Glutamatergic neuron (in vitro differentiated cells): ENCODE measurements at regions not wholly inside any gene's neighbourhood (a gene's known extent, or its start where the extent isn't known, plus 50 kb on each side); places are given as distances from the start of the nearest gene placed in this dataset.
"Not testable (repeated sequence)": the region's sequence is repeated elsewhere in the genome, so short reads cannot be mapped to it uniquely, and the experiment has no call there.

Experiments used
- DNase-seq: peaks from one replicate; pipeline ENCODE4 v3.0.0; 2022
- H3K27ac Mint-ChIP-seq: one replicate; pipeline ENCODE4 v1.8.0; 2020; ENCODE audit warnings: mild to moderate bottlenecking, mixed read lengths, inconsistent platforms; ENCODE audit not compliant: unreplicated experiment
- H3K27me3 Mint-ChIP-seq: one replicate; pipeline ENCODE4 v1.8.0; 2020; ENCODE audit warnings: mild to moderate bottlenecking, moderate library complexity, mixed read lengths, inconsistent platforms; ENCODE audit not compliant: unreplicated experiment
- H3K36me3 Mint-ChIP-seq: one replicate; pipeline ENCODE4 v1.8.0; 2020; ENCODE audit warnings: mild to moderate bottlenecking, mixed read lengths, inconsistent platforms; ENCODE audit not compliant: unreplicated experiment
- H3K4me1 Mint-ChIP-seq: one replicate; pipeline ENCODE4 v1.8.0; 2020; ENCODE audit warnings: mild to moderate bottlenecking, low read depth, mixed read lengths, inconsistent platforms; ENCODE audit not compliant: unreplicated experiment
- H3K4me3 Mint-ChIP-seq: one replicate; pipeline ENCODE4 v1.8.0; 2020; ENCODE audit warnings: mild to moderate bottlenecking, mixed read lengths, inconsistent platforms; ENCODE audit not compliant: unreplicated experiment
- H3K9me3 Mint-ChIP-seq: one replicate; pipeline ENCODE4 v1.8.0; 2020; ENCODE audit warnings: mild to moderate bottlenecking, moderate library complexity, mixed read lengths, inconsistent platforms; ENCODE audit not compliant: unreplicated experiment
- TF ChIP-seq, protein P1 (sequence below): fragments of 200-600 bp; sonication (generic); IDR thresholded peaks from one replicate; pipeline ENCODE4 v1.5.0; 2021; ENCODE audit not compliant: partially characterized antibody, unreplicated experiment

DNA sequence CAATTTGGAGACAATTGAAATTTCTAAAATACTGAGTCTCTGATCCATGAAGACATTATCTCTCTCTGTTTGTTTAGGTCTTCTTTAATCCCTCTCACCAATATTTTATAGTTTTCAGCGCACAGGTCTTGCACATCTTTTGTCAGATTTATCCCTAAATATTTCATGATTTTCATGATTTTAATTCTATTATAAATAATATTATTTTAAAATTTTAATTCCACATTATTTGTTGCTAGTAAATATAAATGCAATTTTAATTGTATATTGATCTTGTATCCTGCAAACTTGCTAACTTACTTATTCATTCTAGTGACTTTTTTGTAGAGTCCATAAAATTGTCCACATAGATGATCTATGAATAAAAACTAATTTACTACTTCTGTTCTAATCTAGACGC is 112.6 kb upstream of the TNPO1 start:
- Mint-ChIP-seq H3K36me3 (peaks cover 7% of the 10 kb centered on the region), H3K9me3 (no peaks in the 10 kb centered on the region), H3K4me3 (no peak overlapping the region), H3K27me3 (no peaks in the 10 kb centered on the region), H3K27ac (no peak overlapping the region), H3K4me1 (peaks cover 1% of the 10 kb centered on the region)
- TF ChIP-seq, protein P1, sequence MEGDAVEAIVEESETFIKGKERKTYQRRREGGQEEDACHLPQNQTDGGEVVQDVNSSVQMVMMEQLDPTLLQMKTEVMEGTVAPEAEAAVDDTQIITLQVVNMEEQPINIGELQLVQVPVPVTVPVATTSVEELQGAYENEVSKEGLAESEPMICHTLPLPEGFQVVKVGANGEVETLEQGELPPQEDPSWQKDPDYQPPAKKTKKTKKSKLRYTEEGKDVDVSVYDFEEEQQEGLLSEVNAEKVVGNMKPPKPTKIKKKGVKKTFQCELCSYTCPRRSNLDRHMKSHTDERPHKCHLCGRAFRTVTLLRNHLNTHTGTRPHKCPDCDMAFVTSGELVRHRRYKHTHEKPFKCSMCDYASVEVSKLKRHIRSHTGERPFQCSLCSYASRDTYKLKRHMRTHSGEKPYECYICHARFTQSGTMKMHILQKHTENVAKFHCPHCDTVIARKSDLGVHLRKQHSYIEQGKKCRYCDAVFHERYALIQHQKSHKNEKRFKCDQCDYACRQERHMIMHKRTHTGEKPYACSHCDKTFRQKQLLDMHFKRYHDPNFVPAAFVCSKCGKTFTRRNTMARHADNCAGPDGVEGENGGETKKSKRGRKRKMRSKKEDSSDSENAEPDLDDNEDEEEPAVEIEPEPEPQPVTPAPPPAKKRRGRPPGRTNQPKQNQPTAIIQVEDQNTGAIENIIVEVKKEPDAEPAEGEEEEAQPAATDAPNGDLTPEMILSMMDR = no peak
- DNase-seq = no peak

DNA sequence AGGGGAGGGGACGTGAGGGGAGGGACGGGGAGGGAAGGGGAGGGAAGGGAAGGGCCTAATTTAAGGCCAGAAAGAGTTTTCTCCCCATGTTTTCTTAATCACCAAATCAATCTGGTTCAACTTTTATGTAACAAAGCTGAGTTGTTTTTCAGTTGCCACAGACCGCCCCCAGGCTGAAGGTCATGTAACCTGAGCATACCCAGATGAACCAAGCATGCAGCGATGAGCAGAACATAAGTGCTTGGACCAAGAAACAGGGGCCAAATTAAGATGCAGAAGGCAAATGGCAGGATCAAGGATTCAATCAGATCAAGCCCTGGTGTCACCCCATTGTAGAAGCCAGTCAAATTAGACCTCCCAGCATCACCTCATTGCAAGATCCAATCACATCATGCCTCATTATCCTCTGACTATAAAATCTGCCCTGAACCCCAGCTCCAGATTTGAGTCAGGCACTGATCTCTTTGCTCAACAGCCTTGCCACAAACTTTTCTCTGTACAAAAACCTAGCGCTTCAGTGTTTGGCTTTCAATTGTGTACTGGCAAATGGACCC is 113.5 kb upstream of the TNPO1 start:
- no peak overlapping the region for H3K4me3 Mint-ChIP-seq

DNA sequence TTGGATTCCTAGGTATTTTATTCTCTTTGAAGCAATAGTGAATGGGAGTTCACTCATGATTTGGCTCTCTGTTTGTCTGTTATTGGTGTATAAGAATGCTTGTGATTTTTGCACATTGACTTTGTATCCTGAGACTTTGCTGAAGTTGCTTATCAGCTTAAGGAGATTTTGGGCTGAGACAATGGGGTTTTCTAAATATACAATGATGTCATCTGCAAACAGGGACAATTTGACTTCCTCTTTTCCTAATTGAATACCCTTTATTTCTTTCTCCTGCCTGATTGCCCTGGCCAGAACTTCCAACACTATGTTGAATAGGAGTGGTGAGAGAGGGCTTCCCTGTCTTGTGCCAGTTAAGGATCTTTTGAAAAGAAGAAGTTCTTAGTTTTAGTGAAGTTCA is 114.4 kb upstream of the TNPO1 start:
- not testable (repeated sequence) for H3K4me1 Mint-ChIP-seq, DNase-seq, H3K9me3 Mint-ChIP-seq, H3K36me3 Mint-ChIP-seq, H3K4me3 Mint-ChIP-seq, H3K27me3 Mint-ChIP-seq, H3K27ac Mint-ChIP-seq

More for the DNA sequence above, 113.5 kb upstream of the TNPO1 start:
- TF ChIP-seq, protein P1 = no peak
- peaks cover 1% of the 10 kb centered on the region for H3K4me1 Mint-ChIP-seq
- H3K9me3 Mint-ChIP-seq = no peaks in the 10 kb centered on the region
- no peak overlapping the region for H3K27ac Mint-ChIP-seq
- peaks cover 2% of the 10 kb centered on the region for H3K27me3 Mint-ChIP-seq
- H3K36me3 Mint-ChIP-seq = peaks cover 7% of the 10 kb centered on the region
- no peak for DNase-seq

DNA sequence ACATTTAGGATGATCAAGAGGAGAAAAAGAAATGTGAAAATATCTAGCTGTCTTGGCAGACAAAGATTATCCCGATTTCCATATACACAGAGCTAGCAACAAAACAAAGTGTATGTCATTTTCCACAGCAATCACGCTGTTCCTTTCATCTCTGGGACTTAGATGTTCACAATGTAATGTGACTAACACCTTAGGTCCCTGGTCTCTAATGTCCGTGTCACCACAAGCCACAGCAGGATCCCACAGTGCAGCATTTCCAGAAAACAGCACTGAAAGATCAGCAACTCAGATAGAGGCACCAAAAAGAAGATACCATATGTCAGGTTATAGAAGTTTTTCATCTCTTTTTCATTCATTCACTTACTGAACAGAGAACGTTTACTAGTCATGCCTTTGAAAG is 118.0 kb upstream of the TNPO1 start:
- Mint-ChIP-seq H3K4me3 (no peak overlapping the region), H3K27me3 (peaks cover 2% of the 10 kb centered on the region), H3K4me1 (peaks cover 4% of the 10 kb centered on the region), H3K36me3 (no peaks in the 10 kb centered on the region), H3K9me3 (no peaks in the 10 kb centered on the region), H3K27ac (no peak overlapping the region)
- TF ChIP-seq, protein P1 = no peak
- DNase-seq = no peak

DNA sequence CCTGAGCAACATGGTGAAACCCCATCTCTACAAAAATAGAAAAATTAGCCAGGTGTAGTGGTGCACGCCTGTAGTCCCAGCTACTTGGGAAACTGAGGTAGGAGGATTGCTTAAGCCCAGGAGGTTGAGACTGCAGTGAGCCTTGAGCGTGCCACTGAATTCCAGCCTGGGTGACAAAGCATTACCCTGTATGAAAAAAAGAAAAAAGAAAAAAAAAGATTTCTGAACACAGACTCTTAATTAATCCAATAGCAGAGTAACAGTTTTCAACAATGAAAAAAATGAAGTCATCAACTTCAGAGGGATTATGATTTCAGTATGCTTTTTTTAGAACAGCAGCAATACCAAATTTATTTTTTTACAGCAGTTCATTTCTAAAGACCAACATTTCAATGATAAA is 118.8 kb upstream of the TNPO1 start:
- Mint-ChIP-seq H3K4me1 (peaks cover 12% of the 10 kb centered on the region), H3K9me3 (no peaks in the 10 kb centered on the region), H3K27me3 (peaks cover 2% of the 10 kb centered on the region), H3K36me3 (no peaks in the 10 kb centered on the region), H3K4me3 (no peak overlapping the region), H3K27ac (no peak overlapping the region)
- DNase-seq = no peak
- TF ChIP-seq, protein P1 = no peak
